ENCODE measurements at regions not wholly inside any gene's neighbourhood (a gene's known extent, or its start where the extent isn't known, plus 50 kb on each side); places are given as distances from the start of the nearest gene placed in this dataset.

GRCh38 chr21:28214786-28215185 lies 777.9 kb downstream of the LTN1 start:
- no peak overlapping the region for H3K27ac Mint-ChIP-seq
- no peak for DNase-seq
- Histone ChIP-seq H3K4me3 (ENCODE audit: low read length) (no peak overlapping the region), H3K27me3 (ENCODE audit: control insufficient read depth, insufficient read depth, low read length, poor library complexity, severe bottlenecking) (no peaks in the 10 kb centered on the region), H3K9ac (ENCODE audit: extremely low read depth, low read length, poor library complexity, severe bottlenecking) (no peak overlapping the region), H3K36me3 (ENCODE audit: control insufficient read depth, insufficient read depth, low read length) (no peaks in the 10 kb centered on the region), H3K9me3 (ENCODE audit: control insufficient read depth, low read length) (no peaks in the 10 kb centered on the region), H3K4me1 (ENCODE audit: control insufficient read depth, insufficient read depth, low read length) (no peaks in the 10 kb centered on the region), H3K27ac (ENCODE audit: low read depth, low read length) (no peak overlapping the region)
- no peaks in the 10 kb centered on the region for H3K4me1 Mint-ChIP-seq
- no peaks in the 10 kb centered on the region for H3K36me3 Mint-ChIP-seq (ENCODE audit: low read depth)
- no peaks in the 10 kb centered on the region for H3K27me3 Mint-ChIP-seq (ENCODE audit: insufficient read depth)
- TF ChIP-seq CTCF (conservative IDR thresholded peaks at IDR 0.05) = no peak
- 93 to 100% methylated on average over 1 to 4 of the region's 4 CpGs for WGBS, 2 experiments (ENCODE audit: insufficient coverage in 1 of 2, insufficient read length in 1 of 2)
- H3K9me3 Mint-ChIP-seq = no peaks in the 10 kb centered on the region
- no peak overlapping the region for H3K4me3 Mint-ChIP-seq

GRCh38 chr21:28213261-28213660 lies 779.4 kb downstream of the LTN1 start:
- Histone ChIP-seq H3K27me3 (ENCODE audit: control insufficient read depth, insufficient read depth, low read length, poor library complexity, severe bottlenecking) (no peaks in the 10 kb centered on the region), H3K4me1 (ENCODE audit: control insufficient read depth, insufficient read depth, low read length) (no peaks in the 10 kb centered on the region), H3K9me3 (ENCODE audit: control insufficient read depth, low read length) (no peaks in the 10 kb centered on the region), H3K36me3 (ENCODE audit: control insufficient read depth, insufficient read depth, low read length) (no peaks in the 10 kb centered on the region), H3K27ac (ENCODE audit: low read depth, low read length) (no peak overlapping the region), H3K4me3 (ENCODE audit: low read length) (no peak overlapping the region), H3K9ac (ENCODE audit: extremely low read depth, low read length, poor library complexity, severe bottlenecking) (no peak overlapping the region)
- TF ChIP-seq CTCF (conservative IDR thresholded peaks at IDR 0.05) = no peak
- Mint-ChIP-seq H3K27me3 (ENCODE audit: insufficient read depth) (no peaks in the 10 kb centered on the region), H3K4me3 (no peak overlapping the region), H3K36me3 (ENCODE audit: low read depth) (no peaks in the 10 kb centered on the region), H3K27ac (no peak overlapping the region), H3K9me3 (no peaks in the 10 kb centered on the region), H3K4me1 (no peaks in the 10 kb centered on the region)
- 75 to 92% methylated on average over 1 to 3 of the region's 3 CpGs for WGBS, 2 experiments (ENCODE audit: insufficient coverage in 1 of 2, insufficient read length in 1 of 2)
- DNase-seq = no peak

GRCh38 chr21:28212061-28212460 lies 780.6 kb downstream of the LTN1 start:
- 94 to 97% methylated on average over 2 of the region's 2 CpGs for WGBS, 2 experiments (ENCODE audit: insufficient coverage in 1 of 2, insufficient read length in 1 of 2)
- TF ChIP-seq CTCF (conservative IDR thresholded peaks at IDR 0.05) = no peak
- DNase-seq = no peak
- no peaks in the 10 kb centered on the region for H3K4me1 ChIP-seq (ENCODE audit: control insufficient read depth, insufficient read depth, low read length)
- H3K27ac Mint-ChIP-seq = no peak overlapping the region
- no peak overlapping the region for H3K9ac ChIP-seq (ENCODE audit: extremely low read depth, low read length, poor library complexity, severe bottlenecking)
- no peak overlapping the region for H3K4me3 Mint-ChIP-seq
- H3K9me3 Mint-ChIP-seq = no peaks in the 10 kb centered on the region
- no peaks in the 10 kb centered on the region for H3K9me3 ChIP-seq (ENCODE audit: control insufficient read depth, low read length)
- H3K27me3 Mint-ChIP-seq (ENCODE audit: insufficient read depth) = no peaks in the 10 kb centered on the region
- H3K36me3 Mint-ChIP-seq (ENCODE audit: low read depth) = no peaks in the 10 kb centered on the region
- no peaks in the 10 kb centered on the region for H3K27me3 ChIP-seq (ENCODE audit: control insufficient read depth, insufficient read depth, low read length, poor library complexity, severe bottlenecking)
- no peaks in the 10 kb centered on the region for H3K36me3 ChIP-seq (ENCODE audit: control insufficient read depth, insufficient read depth, low read length)
- H3K4me1 Mint-ChIP-seq = no peaks in the 10 kb centered on the region
- no peak overlapping the region for H3K27ac ChIP-seq (ENCODE audit: low read depth, low read length)
- H3K4me3 ChIP-seq (ENCODE audit: low read length) = no peak overlapping the region

Data from endodermal cell (in vitro differentiated cells).